CD4-positive, alpha-beta T cell treated with Interleukin-10 for 1 hour (primary cell): ENCODE measurements at regions not wholly inside any gene's neighbourhood (a gene's known extent, or its start where the extent isn't known, plus 50 kb on each side); places are given as distances from the start of the nearest gene placed in this dataset.

ENCODE experiments used
- DNase-seq: peaks from one replicate; pipeline ENCODE4 v3.0.0-alpha.2; 2020

GRCh38 chr13:111456452-111457230 is 136.2 kb downstream of the TEX29 start:
- no peak for DNase-seq

GRCh38 chr13:111458001-111458531 is 137.6 kb downstream of the TEX29 start:
- no peak for DNase-seq

- DNase-seq = no peak
Measured at GRCh38 chr13:111458739-111459138, 138.3 kb downstream of the TEX29 start.

- DNase-seq = no peak
Measured at GRCh38 chr13:111459803-111460547, 139.5 kb downstream of the TEX29 start.

GRCh38 chr13:111460548-111461444 is 140.4 kb downstream of the TEX29 start:
- DNase-seq = no peak

- no peak for DNase-seq
Measured at GRCh38 chr13:111461445-111462149, 141.2 kb downstream of the TEX29 start.

GRCh38 chr13:111462221-111462764 is 141.9 kb downstream of the TEX29 start:
- no peak for DNase-seq

- no peak for DNase-seq
Measured at GRCh38 chr13:111462944-111463343, 142.5 kb downstream of the TEX29 start.

GRCh38 chr13:111467111-111467890 is 146.9 kb downstream of the TEX29 start:
- DNase-seq = no peak

- DNase-seq = no peak
Measured at GRCh38 chr13:111468037-111468959, 147.9 kb downstream of the TEX29 start.

- no peak for DNase-seq
Measured at GRCh38 chr13:111469450-111469849, 149.0 kb downstream of the TEX29 start.

GRCh38 chr13:111469916-111470506 is 149.6 kb downstream of the TEX29 start:
- no peak for DNase-seq

GRCh38 chr13:111470933-111471332 is 150.5 kb downstream of the TEX29 start:
- no peak for DNase-seq

- DNase-seq = no peak
Measured at GRCh38 chr13:111472083-111472482, 151.6 kb downstream of the TEX29 start.

- no peak for DNase-seq
Measured at GRCh38 chr13:111472559-111473460, 152.4 kb downstream of the TEX29 start.

- DNase-seq = no peak
Measured at GRCh38 chr13:111474136-111475002, 153.9 kb downstream of the TEX29 start.

GRCh38 chr13:111475488-111475887 is 155.0 kb downstream of the TEX29 start:
- DNase-seq = no peak
